ENCODE measurements at regions not wholly inside any gene's neighbourhood (a gene's known extent, or its start where the extent isn't known, plus 50 kb on each side); places are given as distances from the start of the nearest gene placed in this dataset.

DNA sequence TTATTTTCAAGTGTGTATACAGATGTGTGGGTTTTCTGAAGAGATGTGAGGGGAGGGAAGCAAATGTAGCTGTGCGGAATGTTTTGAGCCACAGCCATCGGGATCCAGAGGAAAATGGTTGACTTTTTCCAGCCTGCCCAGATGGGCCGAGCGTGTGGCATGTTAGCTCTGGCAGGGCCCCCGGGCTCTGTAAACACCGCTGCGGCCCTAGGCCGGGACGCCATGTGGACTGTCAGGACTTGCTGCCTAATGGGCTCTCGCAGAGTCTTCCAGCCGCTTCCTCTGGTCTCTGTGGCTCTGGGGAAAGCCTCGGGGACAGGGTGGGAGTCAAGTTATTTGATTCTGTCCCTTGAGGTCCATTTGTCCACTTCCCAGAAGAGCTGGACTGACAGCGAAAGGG is 109.6 kb upstream of the PTCH1 start:
- Histone ChIP-seq H3K27ac (ENCODE audit: low read depth, low read length) (no peak overlapping the region), H3K27me3 (ENCODE audit: control insufficient read depth, insufficient read depth, low read length, poor library complexity, severe bottlenecking) (peaks cover 6% of the 10 kb centered on the region), H3K9ac (ENCODE audit: extremely low read depth, low read length, poor library complexity, severe bottlenecking) (no peak overlapping the region), H3K4me3 (ENCODE audit: low read length) (no peak overlapping the region), H3K4me1 (ENCODE audit: control insufficient read depth, insufficient read depth, low read length) (no peaks in the 10 kb centered on the region), H3K9me3 (ENCODE audit: control insufficient read depth, low read length) (no peaks in the 10 kb centered on the region), H3K36me3 (ENCODE audit: control insufficient read depth, insufficient read depth, low read length) (no peaks in the 10 kb centered on the region)
- H3K4me3 Mint-ChIP-seq: no peak overlapping the region
- TF ChIP-seq, protein P1, sequence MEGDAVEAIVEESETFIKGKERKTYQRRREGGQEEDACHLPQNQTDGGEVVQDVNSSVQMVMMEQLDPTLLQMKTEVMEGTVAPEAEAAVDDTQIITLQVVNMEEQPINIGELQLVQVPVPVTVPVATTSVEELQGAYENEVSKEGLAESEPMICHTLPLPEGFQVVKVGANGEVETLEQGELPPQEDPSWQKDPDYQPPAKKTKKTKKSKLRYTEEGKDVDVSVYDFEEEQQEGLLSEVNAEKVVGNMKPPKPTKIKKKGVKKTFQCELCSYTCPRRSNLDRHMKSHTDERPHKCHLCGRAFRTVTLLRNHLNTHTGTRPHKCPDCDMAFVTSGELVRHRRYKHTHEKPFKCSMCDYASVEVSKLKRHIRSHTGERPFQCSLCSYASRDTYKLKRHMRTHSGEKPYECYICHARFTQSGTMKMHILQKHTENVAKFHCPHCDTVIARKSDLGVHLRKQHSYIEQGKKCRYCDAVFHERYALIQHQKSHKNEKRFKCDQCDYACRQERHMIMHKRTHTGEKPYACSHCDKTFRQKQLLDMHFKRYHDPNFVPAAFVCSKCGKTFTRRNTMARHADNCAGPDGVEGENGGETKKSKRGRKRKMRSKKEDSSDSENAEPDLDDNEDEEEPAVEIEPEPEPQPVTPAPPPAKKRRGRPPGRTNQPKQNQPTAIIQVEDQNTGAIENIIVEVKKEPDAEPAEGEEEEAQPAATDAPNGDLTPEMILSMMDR (conservative IDR thresholded peaks at IDR 0.05): no peak
- 91 to 95% methylated on average over 12 to 13 of the region's 13 CpGs for WGBS, 2 experiments (ENCODE audit: insufficient coverage in 1 of 2, insufficient read length in 1 of 2)
- DNase-seq: no peak
- no peaks in the 10 kb centered on the region for H3K4me1 Mint-ChIP-seq
- no peak overlapping the region for H3K27ac Mint-ChIP-seq
- H3K9me3 Mint-ChIP-seq: no peaks in the 10 kb centered on the region
- no peaks in the 10 kb centered on the region for H3K36me3 Mint-ChIP-seq (ENCODE audit: low read depth)
- peaks cover 9% of the 10 kb centered on the region for H3K27me3 Mint-ChIP-seq (ENCODE audit: insufficient read depth)

DNA sequence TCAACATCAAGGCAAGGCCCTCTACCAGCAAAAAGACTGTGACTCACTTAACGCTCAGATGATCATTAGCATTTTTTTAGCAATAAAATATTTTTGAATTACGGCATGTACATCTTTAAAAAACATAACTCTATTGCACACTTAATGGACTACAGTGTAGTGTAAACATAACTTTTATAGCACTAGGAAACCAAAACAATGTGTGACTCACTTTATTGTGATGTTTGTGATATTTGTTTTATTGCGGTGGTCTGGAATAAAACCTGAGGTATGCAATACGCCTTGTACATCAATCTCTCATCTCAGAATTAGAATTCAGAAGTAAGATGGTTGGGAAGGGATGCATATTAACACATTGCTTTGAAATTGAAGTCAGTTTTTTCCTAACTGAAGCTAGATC is 106.9 kb upstream of the PTCH1 start:
- Mint-ChIP-seq H3K36me3 (ENCODE audit: low read depth) (no peaks in the 10 kb centered on the region), H3K4me1 (no peaks in the 10 kb centered on the region), H3K27ac (no peak overlapping the region), H3K27me3 (ENCODE audit: insufficient read depth) (peaks cover 9% of the 10 kb centered on the region), H3K4me3 (no peak overlapping the region), H3K9me3 (no peaks in the 10 kb centered on the region)
- TF ChIP-seq, protein P1 (conservative IDR thresholded peaks at IDR 0.05): no peak
- no peak for DNase-seq
- Histone ChIP-seq H3K4me3 (ENCODE audit: low read length) (no peak overlapping the region), H3K36me3 (ENCODE audit: control insufficient read depth, insufficient read depth, low read length) (no peaks in the 10 kb centered on the region), H3K4me1 (ENCODE audit: control insufficient read depth, insufficient read depth, low read length) (no peaks in the 10 kb centered on the region), H3K9ac (ENCODE audit: extremely low read depth, low read length, poor library complexity, severe bottlenecking) (no peak overlapping the region), H3K27me3 (ENCODE audit: control insufficient read depth, insufficient read depth, low read length, poor library complexity, severe bottlenecking) (peaks cover 13% of the 10 kb centered on the region), H3K9me3 (ENCODE audit: control insufficient read depth, low read length) (no peaks in the 10 kb centered on the region), H3K27ac (ENCODE audit: low read depth, low read length) (no peak overlapping the region)
- 93 to 100% methylated on average over 2 to 3 of the region's 4 CpGs for WGBS, 2 experiments (ENCODE audit: insufficient coverage in 1 of 2, insufficient read length in 1 of 2)

DNA sequence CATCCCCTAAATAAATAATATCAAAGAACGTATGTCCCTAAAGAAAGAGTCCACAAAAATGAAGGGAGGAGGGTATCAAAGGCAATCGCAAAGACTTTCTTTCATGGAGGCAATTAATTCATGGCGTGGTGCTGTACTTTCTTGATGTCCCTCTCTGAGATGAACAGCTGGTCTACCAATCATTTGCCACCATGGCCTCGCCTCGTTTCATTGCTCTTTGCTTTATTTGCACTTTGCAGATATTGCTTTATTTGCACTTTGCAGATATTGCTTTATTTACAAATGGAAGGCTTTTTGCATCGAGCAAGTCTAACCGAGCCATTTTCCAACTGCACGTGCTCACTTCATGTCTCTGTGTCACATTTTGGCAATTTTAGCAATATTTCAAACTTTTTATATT is 104.0 kb upstream of the PTCH1 start:
- TF ChIP-seq, protein P1 (conservative IDR thresholded peaks at IDR 0.05): no peak
- Histone ChIP-seq H3K27ac (ENCODE audit: low read depth, low read length) (no peak overlapping the region), H3K36me3 (ENCODE audit: control insufficient read depth, insufficient read depth, low read length) (no peaks in the 10 kb centered on the region), H3K4me3 (ENCODE audit: low read length) (no peak overlapping the region), H3K27me3 (ENCODE audit: control insufficient read depth, insufficient read depth, low read length, poor library complexity, severe bottlenecking) (peaks cover 13% of the 10 kb centered on the region), H3K9ac (ENCODE audit: extremely low read depth, low read length, poor library complexity, severe bottlenecking) (no peak overlapping the region), H3K9me3 (ENCODE audit: control insufficient read depth, low read length) (no peaks in the 10 kb centered on the region), H3K4me1 (ENCODE audit: control insufficient read depth, insufficient read depth, low read length) (no peaks in the 10 kb centered on the region)
- H3K9me3 Mint-ChIP-seq: no peaks in the 10 kb centered on the region
- H3K4me1 Mint-ChIP-seq: no peaks in the 10 kb centered on the region
- peaks cover 6% of the 10 kb centered on the region for H3K27me3 Mint-ChIP-seq (ENCODE audit: insufficient read depth)
- DNase-seq: no peak
- H3K36me3 Mint-ChIP-seq (ENCODE audit: low read depth): no peaks in the 10 kb centered on the region
- WGBS, 2 experiments (ENCODE audit: insufficient coverage in 1 of 2, insufficient read length in 1 of 2): 90 to 93% methylated on average over 8 of the region's 8 CpGs
- H3K27ac Mint-ChIP-seq: no peak overlapping the region
- no peak overlapping the region for H3K4me3 Mint-ChIP-seq
